Thymus (tissue), 11 donors: ENCODE measurements at regions not wholly inside any gene's neighbourhood (a gene's known extent, or its start where the extent isn't known, plus 50 kb on each side); places are given as distances from the start of the nearest gene placed in this dataset.

Experiments
- DNase-seq, 9 donors: peaks; one replicate each; pipeline ENCODE4 v3.0.0-alpha.2; 2013; ENCODE audit warnings: low spot score in 9 of 9, low read depth in 6 of 9, missing footprints in 1 of 9
- H3K27ac ChIP-seq, 2 donors: one replicate each; pipeline ENCODE4 v1.5.1; 2013; ENCODE audit warnings: control low read depth in 1 of 2, low read depth in 1 of 2, low read length in 1 of 2, mild to moderate bottlenecking in 1 of 2, moderate library complexity in 1 of 2
- H3K27me3 ChIP-seq, 2 donors: one replicate each; pipeline ENCODE4 v1.5.1; 2013; ENCODE audit warnings: low read length in 1 of 2; ENCODE audit not compliant: control insufficient read depth in 2 of 2, insufficient read depth in 1 of 2
- H3K36me3 ChIP-seq, 2 donors: one replicate each; pipeline ENCODE4 v1.5.1; 2013; ENCODE audit warnings: low read length in 1 of 2, mild to moderate bottlenecking in 1 of 2, moderate library complexity in 1 of 2; ENCODE audit not compliant: control insufficient read depth in 2 of 2, insufficient read depth in 2 of 2
- H3K4me1 ChIP-seq, 2 donors: one replicate each; pipeline ENCODE4 v1.5.1; 2013; ENCODE audit warnings: low read length in 2 of 2; ENCODE audit not compliant: control insufficient read depth in 2 of 2, insufficient read depth in 2 of 2
- H3K4me3 ChIP-seq, 2 donors: one replicate each; pipeline ENCODE4 v1.5.1; 2013; ENCODE audit warnings: low read length in 2 of 2, control low read depth in 1 of 2, mild to moderate bottlenecking in 1 of 2
- H3K9me3 ChIP-seq, 2 donors: one replicate each; pipeline ENCODE4 v1.5.1; 2013; ENCODE audit warnings: low read length in 1 of 2, mild to moderate bottlenecking in 1 of 2; ENCODE audit not compliant: control insufficient read depth in 2 of 2, insufficient read depth in 1 of 2
- WGBS: extraction: QIAGEN DNeasy Blood & Tissue Kit; methylation state at CpG from one replicate; pipeline ENCODE4 v1.1.7; 2013; 5-methylcytosine and 5-hydroxymethylcytosine counted together
- donor health status: healthy.

GRCh38 chr12:115338566-115339294 lies 654.8 kb upstream of the TBX3 start:
- Histone ChIP-seq H3K4me3 (no peak overlapping the region), H3K9me3 (no peaks in the 10 kb centered on the region), H3K36me3 (no peaks in the 10 kb centered on the region), H3K27ac (no peak overlapping the region), H3K4me1 (no peaks in the 10 kb centered on the region), H3K27me3 (peaks cover 0 to 2% of the 10 kb centered on the region in 2 donors)
- WGBS, result 84% methylated on average over 9 of the region's 9 CpGs
- DNase-seq, result no peak

GRCh38 chr12:115337693-115338543 lies 653.9 kb upstream of the TBX3 start:
- 86% methylated on average over 12 of the region's 12 CpGs for WGBS
- DNase-seq, result no peak

GRCh38 chr12:115336506-115336905 lies 652.5 kb upstream of the TBX3 start:
- Histone ChIP-seq H3K4me3 (no peak overlapping the region), H3K36me3 (no peaks in the 10 kb centered on the region), H3K9me3 (no peaks in the 10 kb centered on the region), H3K27me3 (peaks cover 0 to 2% of the 10 kb centered on the region in 2 donors), H3K4me1 (no peaks in the 10 kb centered on the region), H3K27ac (no peak overlapping the region)
- 98% methylated on average over 3 of the region's 3 CpGs for WGBS
- no peak for DNase-seq

More at GRCh38 chr12:115337693-115338543, 653.9 kb upstream of the TBX3 start:
- H3K27me3 ChIP-seq, result peaks cover 0 to 2% of the 10 kb centered on the region in 2 donors
- H3K4me1 ChIP-seq, result no peaks in the 10 kb centered on the region
- no peaks in the 10 kb centered on the region for H3K36me3 ChIP-seq
- H3K9me3 ChIP-seq, result no peaks in the 10 kb centered on the region
- H3K27ac ChIP-seq, result no peak overlapping the region
- no peak overlapping the region for H3K4me3 ChIP-seq

GRCh38 chr12:115335594-115335993 lies 651.6 kb upstream of the TBX3 start:
- Histone ChIP-seq H3K27ac (no peak overlapping the region), H3K36me3 (no peaks in the 10 kb centered on the region), H3K4me1 (no peaks in the 10 kb centered on the region), H3K9me3 (no peaks in the 10 kb centered on the region), H3K4me3 (no peak overlapping the region), H3K27me3 (peaks cover 0 to 2% of the 10 kb centered on the region in 2 donors)
- WGBS, result 90% methylated on average over 9 of the region's 9 CpGs
- no peak for DNase-seq

GRCh38 chr12:115335048-115335447 lies 651.1 kb upstream of the TBX3 start:
- Histone ChIP-seq H3K27ac (no peak overlapping the region), H3K36me3 (no peaks in the 10 kb centered on the region), H3K4me3 (no peak overlapping the region), H3K9me3 (no peaks in the 10 kb centered on the region), H3K4me1 (no peaks in the 10 kb centered on the region), H3K27me3 (peaks cover 0 to 2% of the 10 kb centered on the region in 2 donors)
- DNase-seq, result no peak
- 67% methylated on average over 2 of the region's 2 CpGs for WGBS

GRCh38 chr12:115332945-115333344 lies 649.0 kb upstream of the TBX3 start:
- no peak overlapping the region for H3K4me3 ChIP-seq
- no peaks in the 10 kb centered on the region for H3K36me3 ChIP-seq
- DNase-seq, result no peak
- no peak overlapping the region for H3K27ac ChIP-seq
- no peaks in the 10 kb centered on the region for H3K9me3 ChIP-seq
- H3K27me3 ChIP-seq, result peaks cover 0 to 2% of the 10 kb centered on the region in 2 donors
- H3K4me1 ChIP-seq, result no peaks in the 10 kb centered on the region

- WGBS, result 93% methylated on average over 3 of the region's 3 CpGs
- Histone ChIP-seq H3K27me3 (no peaks in the 10 kb centered on the region), H3K36me3 (no peaks in the 10 kb centered on the region), H3K4me3 (no peak overlapping the region), H3K4me1 (no peaks in the 10 kb centered on the region), H3K27ac (no peak overlapping the region), H3K9me3 (no peaks in the 10 kb centered on the region)
- no peak for DNase-seq
Observed at GRCh38 chr12:115325858-115326257, 641.9 kb upstream of the TBX3 start.

GRCh38 chr12:115324949-115325593 lies 641.1 kb upstream of the TBX3 start:
- Histone ChIP-seq H3K27me3 (no peaks in the 10 kb centered on the region), H3K4me1 (no peaks in the 10 kb centered on the region), H3K9me3 (no peaks in the 10 kb centered on the region), H3K4me3 (no peak overlapping the region), H3K36me3 (no peaks in the 10 kb centered on the region), H3K27ac (no peak overlapping the region)
- WGBS, result 88% methylated on average over 5 of the region's 5 CpGs
- no peak for DNase-seq
